ENCODE measurements at regions not wholly inside any gene's neighbourhood (a gene's known extent, or its start where the extent isn't known, plus 50 kb on each side); places are given as distances from the start of the nearest gene placed in this dataset.
"Not testable (repeated sequence)": the region's sequence is repeated elsewhere in the genome, so short reads cannot be mapped to it uniquely, and the experiment has no call there.

- in situ Hi-C loops (cut with HindIII; ENCODE audit: low pct_unique_long_range_greater_than_20kb, low sequenced_read_pairs), result no loop called here
These were observed 451.9 kb upstream of the MKI67 start for GRCh38 chr10:128577958-128578750.

GRCh38 chr10:128578766-128579165 lies 452.5 kb upstream of the MKI67 start:
- DNase-seq (ENCODE audit: low read depth, low spot score), result no peak
- in situ Hi-C loops (cut with HindIII; ENCODE audit: low pct_unique_long_range_greater_than_20kb, low sequenced_read_pairs), result no loop called here

More at GRCh38 chr10:128577958-128578750, 451.9 kb upstream of the MKI67 start:
- DNase-seq (ENCODE audit: low read depth, low spot score), result no peak

- no peak for DNase-seq (ENCODE audit: low read depth, low spot score)
- in situ Hi-C loops (cut with HindIII; ENCODE audit: low pct_unique_long_range_greater_than_20kb, low sequenced_read_pairs), result no loop called here
These were observed 453.1 kb upstream of the MKI67 start for GRCh38 chr10:128579280-128579865.

GRCh38 chr10:128579901-128580300 lies 453.7 kb upstream of the MKI67 start:
- in situ Hi-C loops (cut with HindIII; ENCODE audit: low pct_unique_long_range_greater_than_20kb, low sequenced_read_pairs), result no loop called here
- no peak for DNase-seq (ENCODE audit: low read depth, low spot score)

GRCh38 chr10:128583125-128583524 lies 456.9 kb upstream of the MKI67 start:
- in situ Hi-C loops (cut with HindIII; ENCODE audit: low pct_unique_long_range_greater_than_20kb, low sequenced_read_pairs); DNase-seq (ENCODE audit: low read depth, low spot score): not testable (repeated sequence)

GRCh38 chr10:128586599-128586998 lies 460.4 kb upstream of the MKI67 start:
- in situ Hi-C loops (cut with HindIII; ENCODE audit: low pct_unique_long_range_greater_than_20kb, low sequenced_read_pairs); DNase-seq (ENCODE audit: low read depth, low spot score): not testable (repeated sequence)

- in situ Hi-C loops (cut with HindIII; ENCODE audit: low pct_unique_long_range_greater_than_20kb, low sequenced_read_pairs), result no loop called here
- no peak for DNase-seq (ENCODE audit: low read depth, low spot score)
These were observed 461.5 kb upstream of the MKI67 start for GRCh38 chr10:128587689-128588088.

GRCh38 chr10:128588402-128588801 lies 462.2 kb upstream of the MKI67 start:
- in situ Hi-C loops (cut with HindIII; ENCODE audit: low pct_unique_long_range_greater_than_20kb, low sequenced_read_pairs), result no loop called here
- DNase-seq (ENCODE audit: low read depth, low spot score), result no peak

- in situ Hi-C loops (cut with HindIII; ENCODE audit: low pct_unique_long_range_greater_than_20kb, low sequenced_read_pairs), result no loop called here
- no peak for DNase-seq (ENCODE audit: low read depth, low spot score)
These were observed 468.5 kb upstream of the MKI67 start for GRCh38 chr10:128594688-128595087.

GRCh38 chr10:128596906-128597305 lies 470.7 kb upstream of the MKI67 start:
- in situ Hi-C loops (cut with HindIII; ENCODE audit: low pct_unique_long_range_greater_than_20kb, low sequenced_read_pairs), result no loop called here
- no peak for DNase-seq (ENCODE audit: low read depth, low spot score)

GRCh38 chr10:128599030-128599429 lies 472.8 kb upstream of the MKI67 start:
- DNase-seq (ENCODE audit: low read depth, low spot score), result no peak
- in situ Hi-C loops (cut with HindIII; ENCODE audit: low pct_unique_long_range_greater_than_20kb, low sequenced_read_pairs), result no loop called here

GRCh38 chr10:128599538-128599937 lies 473.3 kb upstream of the MKI67 start:
- in situ Hi-C loops (cut with HindIII; ENCODE audit: low pct_unique_long_range_greater_than_20kb, low sequenced_read_pairs), result no loop called here
- no peak for DNase-seq (ENCODE audit: low read depth, low spot score)

- DNase-seq (ENCODE audit: low read depth, low spot score), result no peak
- in situ Hi-C loops (cut with HindIII; ENCODE audit: low pct_unique_long_range_greater_than_20kb, low sequenced_read_pairs), result no loop called here
These were observed 476.0 kb upstream of the MKI67 start for GRCh38 chr10:128602183-128602582.

GRCh38 chr10:128604025-128604424 lies 477.8 kb upstream of the MKI67 start:
- in situ Hi-C loops (cut with HindIII; ENCODE audit: low pct_unique_long_range_greater_than_20kb, low sequenced_read_pairs), result no loop called here
- no peak for DNase-seq (ENCODE audit: low read depth, low spot score)

GRCh38 chr10:128605180-128605579 lies 479.0 kb upstream of the MKI67 start:
- in situ Hi-C loops (cut with HindIII; ENCODE audit: low pct_unique_long_range_greater_than_20kb, low sequenced_read_pairs), result no loop called here

GRCh38 chr10:128606055-128606454 lies 479.8 kb upstream of the MKI67 start:
- peak; percentile 6 for DNase-seq (ENCODE audit: low read depth, low spot score)
- in situ Hi-C loops (cut with HindIII; ENCODE audit: low pct_unique_long_range_greater_than_20kb, low sequenced_read_pairs), result no loop called here

More at GRCh38 chr10:128605180-128605579, 479.0 kb upstream of the MKI67 start:
- no peak for DNase-seq (ENCODE audit: low read depth, low spot score)

- in situ Hi-C loops (cut with HindIII; ENCODE audit: low pct_unique_long_range_greater_than_20kb, low sequenced_read_pairs), result no loop called here
- DNase-seq (ENCODE audit: low read depth, low spot score), result no peak
These were observed 482.6 kb upstream of the MKI67 start for GRCh38 chr10:128608791-128609190.

GRCh38 chr10:128609460-128609859 lies 483.2 kb upstream of the MKI67 start:
- in situ Hi-C loops (cut with HindIII; ENCODE audit: low pct_unique_long_range_greater_than_20kb, low sequenced_read_pairs), result no loop called here
- no peak for DNase-seq (ENCODE audit: low read depth, low spot score)

GRCh38 chr10:128610113-128610512 lies 483.9 kb upstream of the MKI67 start:
- DNase-seq (ENCODE audit: low read depth, low spot score), result no peak
- in situ Hi-C loops (cut with HindIII; ENCODE audit: low pct_unique_long_range_greater_than_20kb, low sequenced_read_pairs), result no loop called here

Measured in SK-MEL-5 (cell line).